Small intestine (tissue), 7 donors: ENCODE measurements at regions not wholly inside any gene's neighbourhood (a gene's known extent, or its start where the extent isn't known, plus 50 kb on each side); places are given as distances from the start of the nearest gene placed in this dataset.

Source experiments
- DNase-seq, 2 donors: peaks; one replicate each; pipeline versions ENCODE4 v3.0.0 to v3.0.0-alpha.2; 2013
- FAIRE-seq: peaks from 2 replicates; lab custom pipeline; 2012; peaks lifted over from hg19 to GRCh38; lab: Jason Lieb, UNC
- H3K27ac ChIP-seq, 3 donors: one replicate each; pipeline ENCODE4 v1.5.1; 2013; ENCODE audit warnings: low read length in 2 of 3, mild to moderate bottlenecking in 2 of 3, control low read depth in 1 of 3, inconsistent platforms in 1 of 3, low read depth in 1 of 3, moderate library complexity in 1 of 3
- H3K27me3 ChIP-seq, 3 donors: one replicate each; pipeline ENCODE4 v1.6.1; 2013; ENCODE audit warnings: low read length in 3 of 3, inconsistent platforms in 1 of 3; ENCODE audit not compliant: control insufficient read depth in 3 of 3, insufficient read depth in 3 of 3
- H3K36me3 ChIP-seq, 3 donors: one replicate each; pipeline ENCODE4 v1.6.1; 2013; ENCODE audit warnings: low read length in 3 of 3, inconsistent platforms in 1 of 3, low read depth in 1 of 3, mild to moderate bottlenecking in 1 of 3, moderate library complexity in 1 of 3; ENCODE audit not compliant: control insufficient read depth in 3 of 3, insufficient read depth in 2 of 3
- H3K4me1 ChIP-seq, 3 donors: one replicate each; pipeline ENCODE4 v1.6.1; 2013; ENCODE audit warnings: low read length in 2 of 3, inconsistent platforms in 1 of 3, low read depth in 1 of 3, mild to moderate bottlenecking in 1 of 3, moderate library complexity in 1 of 3; ENCODE audit not compliant: control insufficient read depth in 3 of 3, insufficient read depth in 2 of 3
- H3K4me3 ChIP-seq, 3 donors: one replicate each; pipeline ENCODE4 v1.5.1; 2013; ENCODE audit warnings: low read length in 3 of 3, control low read depth in 1 of 3, inconsistent platforms in 1 of 3, low read depth in 1 of 3, mild to moderate bottlenecking in 1 of 3, moderate library complexity in 1 of 3
- H3K9me3 ChIP-seq, 2 donors: one replicate each; pipeline ENCODE4 v1.6.1; 2013; ENCODE audit warnings: low read depth in 1 of 2, low read length in 1 of 2; ENCODE audit not compliant: control insufficient read depth in 2 of 2, insufficient read depth in 1 of 2
- WGBS, 3 donors: extraction: QIAGEN DNeasy Blood & Tissue Kit; methylation state at CpG; one replicate each; pipeline ENCODE4 v1.1.7; 2013; 5-methylcytosine and 5-hydroxymethylcytosine counted together
- donor health status: healthy with polysubstance abuse.
- donor health status: control.
- donor health status: control.
- donor health status: Bipolar disorder and iron deficiency.
- donor health status: healthy.

- no peaks in the 10 kb centered on the region for H3K27me3 ChIP-seq
- H3K36me3 ChIP-seq = no peaks in the 10 kb centered on the region
- no peak for DNase-seq
- no peak overlapping the region for H3K4me3 ChIP-seq
- H3K4me1 ChIP-seq = no peaks in the 10 kb centered on the region
- FAIRE-seq = no peak
- no peaks in the 10 kb centered on the region for H3K9me3 ChIP-seq
- no peak overlapping the region for H3K27ac ChIP-seq
Measured at GRCh38 chr2:10508038-10508437, 59.9 kb upstream of the ODC1 start.

GRCh38 chr2:10507106-10507505 is 59.0 kb upstream of the ODC1 start:
- H3K4me1 ChIP-seq = no peaks in the 10 kb centered on the region
- 84 to 91% (median 89%) methylated on average over 8 of the region's 8 CpGs for WGBS, 3 donors
- no peak overlapping the region for H3K4me3 ChIP-seq
- no peak for FAIRE-seq
- no peaks in the 10 kb centered on the region for H3K27me3 ChIP-seq
- no peak overlapping the region for H3K27ac ChIP-seq
- H3K36me3 ChIP-seq = no peaks in the 10 kb centered on the region
- no peak for DNase-seq
- no peaks in the 10 kb centered on the region for H3K9me3 ChIP-seq

GRCh38 chr2:10504994-10505820 is 57.1 kb upstream of the ODC1 start:
- no peaks in the 10 kb centered on the region for H3K36me3 ChIP-seq
- no peak for FAIRE-seq
- H3K27ac ChIP-seq = no peak overlapping the region
- no peaks in the 10 kb centered on the region for H3K9me3 ChIP-seq
- no peak overlapping the region for H3K4me3 ChIP-seq
- H3K4me1 ChIP-seq = no peaks in the 10 kb centered on the region
- WGBS, 3 donors = 87 to 94% (median 89%) methylated on average over 12 to 13 of the region's 13 CpGs
- no peaks in the 10 kb centered on the region for H3K27me3 ChIP-seq
- no peak for DNase-seq

- FAIRE-seq = no peak
- H3K9me3 ChIP-seq = no peaks in the 10 kb centered on the region
- H3K27me3 ChIP-seq = no peaks in the 10 kb centered on the region
- H3K4me1 ChIP-seq = no peaks in the 10 kb centered on the region
- H3K36me3 ChIP-seq = no peaks in the 10 kb centered on the region
- H3K4me3 ChIP-seq = no peak overlapping the region
- WGBS, 3 donors = 87 to 91% (median 88%) methylated on average over 16 of the region's 16 CpGs
- DNase-seq = no peak
- H3K27ac ChIP-seq = no peak overlapping the region
Measured at GRCh38 chr2:10504370-10504993, 56.4 kb upstream of the ODC1 start.

- FAIRE-seq (no peak), DNase-seq (no peak)
- Histone ChIP-seq H3K4me3 (no peak overlapping the region), H3K27me3 (no peaks in the 10 kb centered on the region), H3K27ac (no peak overlapping the region), H3K36me3 (no peaks in the 10 kb centered on the region), H3K4me1 (peaks cover 0 to 3% (median 0%) of the 10 kb centered on the region in 3 donors), H3K9me3 (no peaks in the 10 kb centered on the region)
- WGBS, 3 donors = 79 to 89% (median 86%) methylated on average over 3 of the region's 3 CpGs
Measured at GRCh38 chr2:10502803-10503107, 54.6 kb upstream of the ODC1 start.

GRCh38 chr2:10501980-10502802 is 54.1 kb upstream of the ODC1 start:
- Histone ChIP-seq H3K4me3 (no peak overlapping the region), H3K4me1 (peaks cover 0 to 7% (median 0%) of the 10 kb centered on the region in 3 donors), H3K27me3 (no peaks in the 10 kb centered on the region), H3K36me3 (no peaks in the 10 kb centered on the region), H3K27ac (no peak overlapping the region), H3K9me3 (no peaks in the 10 kb centered on the region)
- FAIRE-seq (no peak), DNase-seq (no peak)
- WGBS, 3 donors = 89 to 90% (median 90%) methylated on average over 20 of the region's 20 CpGs

GRCh38 chr2:10501451-10501961 is 53.4 kb upstream of the ODC1 start:
- no peaks in the 10 kb centered on the region for H3K36me3 ChIP-seq
- H3K27me3 ChIP-seq = peaks cover 0 to 4% (median 0%) of the 10 kb centered on the region in 3 donors
- H3K9me3 ChIP-seq = no peaks in the 10 kb centered on the region
- peaks cover 0 to 7% (median 0%) of the 10 kb centered on the region in 3 donors for H3K4me1 ChIP-seq
- H3K4me3 ChIP-seq = no peak overlapping the region
- WGBS, 3 donors = 61 to 78% (median 69%) methylated on average over 9 of the region's 9 CpGs
- no peak for DNase-seq
- no peak for FAIRE-seq
- H3K27ac ChIP-seq = no peak overlapping the region

- Histone ChIP-seq H3K27ac (no peak overlapping the region), H3K4me1 (peaks cover 0 to 7% (median 0%) of the 10 kb centered on the region in 3 donors), H3K9me3 (no peaks in the 10 kb centered on the region), H3K4me3 (no peak overlapping the region), H3K36me3 (no peaks in the 10 kb centered on the region), H3K27me3 (peaks cover 0 to 8% (median 0%) of the 10 kb centered on the region in 3 donors)
- 59 to 69% (median 67%) methylated on average over 21 to 22 of the region's 22 CpGs for WGBS, 3 donors
- FAIRE-seq = no peak
- no peak for DNase-seq
Measured at GRCh38 chr2:10500601-10501361, 52.7 kb upstream of the ODC1 start.
